Activated T-helper 2 cell treated with anti-CD3 and anti-CD28 coated beads, Interferon-gamma antibody, Interleukin-2, Interleukin-4, amounts not matched to agents 10 μg/mL and 5 μg/mL and 100 μg/mL, durations not matched to agents 14 hours and 24 hours and 36 hours (primary cell): ENCODE measurements at regions not wholly inside any gene's neighbourhood (a gene's known extent, or its start where the extent isn't known, plus 50 kb on each side); places are given as distances from the start of the nearest gene placed in this dataset.
"Not testable (repeated sequence)": the region's sequence is repeated elsewhere in the genome, so short reads cannot be mapped to it uniquely, and the experiment has no call there.

Experiments used
- DNase-seq: peaks from one replicate; pipeline ENCODE4 v3.0.0; 2021; ENCODE audit warnings: low spot score
- H3K27ac Mint-ChIP-seq: one replicate; pipeline ENCODE4 v1.8.0; 2021; ENCODE audit warnings: mixed read lengths
- H3K27me3 Mint-ChIP-seq: one replicate; pipeline ENCODE4 v1.8.0; 2021; ENCODE audit warnings: low read depth, mixed read lengths
- H3K36me3 Mint-ChIP-seq: one replicate; pipeline ENCODE4 v1.8.0; 2021; ENCODE audit warnings: low read depth, mixed read lengths
- H3K4me1 Mint-ChIP-seq: one replicate; pipeline ENCODE4 v1.8.0; 2021; ENCODE audit warnings: low read depth, mixed read lengths
- H3K4me3 Mint-ChIP-seq: one replicate; pipeline ENCODE4 v1.8.0; 2021; ENCODE audit warnings: low read depth, mild to moderate bottlenecking, moderate library complexity, mixed read lengths
- H3K9me3 Mint-ChIP-seq: one replicate; pipeline ENCODE4 v1.8.0; 2021; ENCODE audit warnings: mixed read lengths
- intact Hi-C: fragments of 100-400 bp; cut with micrococcal nuclease; formaldehyde crosslinking; loops from one replicate; pipeline ENCODE4 v1.15.1; 2023

DNA sequence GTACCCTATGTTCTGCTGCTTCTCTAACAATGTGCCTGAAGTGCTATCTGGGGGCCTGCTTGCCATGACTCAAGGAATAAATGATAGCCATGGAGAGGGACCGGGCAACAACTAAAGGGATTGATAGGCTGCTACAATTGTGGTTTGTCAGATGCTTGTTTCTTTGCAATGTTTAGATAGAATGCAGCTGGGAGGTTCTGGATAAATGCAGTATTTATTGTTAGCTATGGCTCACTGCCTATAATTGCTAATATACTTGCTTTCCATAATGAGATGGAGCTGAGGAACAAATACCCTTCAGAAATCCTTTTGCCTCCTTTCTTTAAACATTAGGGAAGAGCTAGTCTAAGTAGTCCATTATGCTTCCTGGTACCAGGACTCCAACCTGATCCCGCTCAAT lies 575.2 kb upstream of the SYNCRIP start:
- Mint-ChIP-seq H3K36me3 (no peaks in the 10 kb centered on the region), H3K27me3 (no peaks in the 10 kb centered on the region), H3K4me1 (no peaks in the 10 kb centered on the region), H3K27ac (no peak overlapping the region), H3K4me3 (no peak overlapping the region), H3K9me3 (peaks cover 9% of the 10 kb centered on the region)
- DNase-seq, result no peak
- intact Hi-C loops, result no loop called here

DNA sequence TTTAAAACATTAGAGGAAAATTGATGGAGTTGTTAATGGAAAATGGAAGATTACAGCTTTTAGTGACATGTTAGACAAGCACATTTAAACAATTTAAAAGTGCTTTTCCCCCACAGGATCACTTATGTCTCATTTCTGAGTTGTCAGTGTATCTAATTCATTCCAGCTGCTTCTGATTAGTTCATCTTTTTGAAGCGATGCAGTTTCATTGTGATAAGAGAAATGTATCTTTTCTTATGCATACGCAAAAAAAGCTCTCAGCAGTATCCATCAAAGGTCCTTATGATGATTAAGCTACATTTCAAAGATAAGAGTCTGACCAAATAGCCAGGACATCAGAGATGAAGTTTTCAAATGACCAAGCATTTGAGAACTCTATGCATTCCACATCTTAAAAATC lies 572.6 kb upstream of the SYNCRIP start:
- H3K27ac Mint-ChIP-seq, result no peak overlapping the region
- H3K36me3 Mint-ChIP-seq, result no peaks in the 10 kb centered on the region
- H3K9me3 Mint-ChIP-seq, result no peaks in the 10 kb centered on the region
- no peaks in the 10 kb centered on the region for H3K4me1 Mint-ChIP-seq
- no peak for DNase-seq
- intact Hi-C loops, result no loop called here
- no peak overlapping the region for H3K4me3 Mint-ChIP-seq
- no peaks in the 10 kb centered on the region for H3K27me3 Mint-ChIP-seq

DNA sequence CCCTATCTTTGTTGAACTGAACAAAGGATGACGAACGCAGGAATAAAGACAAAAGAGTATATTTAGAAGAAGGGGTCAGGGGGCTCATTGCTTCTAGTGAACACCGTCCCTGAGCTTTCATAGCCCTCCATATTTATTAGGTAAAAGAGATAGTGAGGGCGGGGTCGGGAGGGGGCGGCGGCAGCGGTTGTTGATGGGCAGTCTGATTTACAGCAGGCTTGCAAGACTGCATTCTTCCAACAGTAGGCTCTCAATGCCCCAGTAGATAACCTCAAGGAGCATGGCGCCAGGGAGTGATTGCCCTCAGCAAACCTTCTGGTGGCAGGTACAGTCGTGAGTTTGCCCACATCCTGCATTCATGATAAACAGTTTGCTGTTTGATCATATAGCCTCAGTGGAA lies 563.3 kb upstream of the SYNCRIP start:
- H3K27me3 Mint-ChIP-seq, result no peaks in the 10 kb centered on the region
- H3K4me1 Mint-ChIP-seq, result no peaks in the 10 kb centered on the region
- H3K4me3 Mint-ChIP-seq, result no peak overlapping the region
- no peaks in the 10 kb centered on the region for H3K36me3 Mint-ChIP-seq
- intact Hi-C loops, result no loop called here
- peaks cover 18% of the 10 kb centered on the region for H3K9me3 Mint-ChIP-seq
- no peak for DNase-seq
- H3K27ac Mint-ChIP-seq, result no peak overlapping the region

DNA sequence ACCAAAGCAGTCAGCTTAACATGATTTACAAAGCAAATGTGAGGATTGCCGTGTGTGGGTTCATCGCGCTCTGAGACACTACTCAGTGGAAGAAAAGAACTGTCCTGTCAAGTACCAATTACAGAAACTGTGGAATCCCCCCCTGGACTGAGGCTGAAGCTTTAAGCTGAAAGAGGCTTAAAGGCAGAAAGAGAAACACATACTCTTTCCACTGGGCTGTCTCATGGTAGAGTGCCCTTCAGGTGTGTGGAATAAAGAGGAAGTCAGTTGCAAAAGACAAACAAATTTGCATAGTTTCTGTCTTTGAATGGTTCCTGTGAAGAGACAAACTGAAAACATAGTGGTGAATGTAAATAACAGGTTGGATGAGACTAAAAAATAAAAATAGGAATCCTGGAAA lies 560.4 kb upstream of the SYNCRIP start:
- Mint-ChIP-seq H3K36me3 (no peaks in the 10 kb centered on the region), H3K27me3 (no peaks in the 10 kb centered on the region), H3K4me3 (no peak overlapping the region), H3K27ac (no peak overlapping the region), H3K9me3 (peaks cover 22% of the 10 kb centered on the region), H3K4me1 (no peaks in the 10 kb centered on the region)
- intact Hi-C loops, result no loop called here
- no peak for DNase-seq

DNA sequence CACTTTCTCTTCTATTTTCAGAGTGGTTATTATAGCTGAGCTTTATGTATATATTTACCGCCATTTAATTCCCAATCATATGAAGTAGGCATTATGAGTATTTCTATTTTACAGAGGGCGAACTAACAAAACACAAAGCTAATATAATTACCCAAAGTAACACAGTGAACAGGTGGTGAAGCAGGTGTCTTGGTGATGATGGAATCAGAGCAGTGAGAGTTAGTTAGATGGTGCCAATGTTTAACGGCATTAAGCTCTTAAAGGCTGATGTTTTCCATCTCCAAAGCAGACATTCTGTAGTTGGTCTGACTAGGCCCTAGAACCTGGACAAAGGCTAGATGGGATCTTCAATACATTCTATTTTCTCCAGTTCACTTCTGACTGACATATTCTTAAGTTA lies 551.1 kb upstream of the SYNCRIP start:
- Mint-ChIP-seq H3K9me3 (no peaks in the 10 kb centered on the region), H3K27ac (no peak overlapping the region), H3K27me3 (no peaks in the 10 kb centered on the region), H3K4me1 (no peaks in the 10 kb centered on the region), H3K4me3 (no peak overlapping the region), H3K36me3 (no peaks in the 10 kb centered on the region)
- intact Hi-C loops, result no loop called here
- no peak for DNase-seq

DNA sequence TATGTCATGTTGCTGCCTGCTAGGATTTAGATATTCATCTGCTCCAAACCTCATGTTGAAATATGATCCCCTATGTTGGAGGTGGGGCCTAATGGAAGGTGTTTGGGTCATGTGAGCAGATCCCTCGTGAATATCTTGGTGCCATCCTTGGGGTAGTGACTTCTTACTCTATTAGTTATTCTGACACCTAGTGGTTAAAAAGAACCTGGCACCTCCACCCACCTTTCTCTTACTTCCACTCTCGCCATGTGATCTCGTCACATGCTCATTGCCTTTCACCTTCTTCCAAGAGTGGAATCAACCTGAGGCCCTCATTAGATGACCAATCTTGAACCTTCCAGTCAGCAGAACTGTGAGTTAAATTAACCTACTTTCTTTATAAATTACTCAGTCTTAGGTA lies 549.4 kb upstream of the SYNCRIP start:
- H3K27ac Mint-ChIP-seq, result no peak overlapping the region
- no peak for DNase-seq
- H3K4me3 Mint-ChIP-seq, result no peak overlapping the region
- intact Hi-C loops, result no loop called here
- no peaks in the 10 kb centered on the region for H3K27me3 Mint-ChIP-seq
- H3K36me3 Mint-ChIP-seq, result no peaks in the 10 kb centered on the region
- H3K4me1 Mint-ChIP-seq, result no peaks in the 10 kb centered on the region
- no peaks in the 10 kb centered on the region for H3K9me3 Mint-ChIP-seq

DNA sequence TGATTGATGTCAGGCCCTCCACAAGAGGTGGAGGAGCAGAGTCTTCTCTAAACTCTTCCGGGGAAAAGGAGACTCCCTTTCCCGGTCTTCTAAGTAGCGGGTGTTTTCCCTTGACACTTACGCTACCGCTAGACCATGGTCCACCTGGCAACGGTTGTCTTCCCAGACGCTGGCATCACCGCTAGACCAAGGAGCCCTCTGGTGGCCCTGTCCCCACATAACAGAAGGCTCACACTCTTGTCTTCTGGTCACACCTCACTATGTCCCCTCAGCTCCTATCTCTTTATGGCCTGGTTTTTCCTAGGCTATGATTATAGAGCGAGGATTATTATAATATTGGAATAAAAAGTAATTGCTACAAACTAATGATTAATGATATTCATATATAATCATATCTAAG lies 532.5 kb upstream of the SYNCRIP start:
- not testable (repeated sequence) for H3K4me3 Mint-ChIP-seq

DNA sequence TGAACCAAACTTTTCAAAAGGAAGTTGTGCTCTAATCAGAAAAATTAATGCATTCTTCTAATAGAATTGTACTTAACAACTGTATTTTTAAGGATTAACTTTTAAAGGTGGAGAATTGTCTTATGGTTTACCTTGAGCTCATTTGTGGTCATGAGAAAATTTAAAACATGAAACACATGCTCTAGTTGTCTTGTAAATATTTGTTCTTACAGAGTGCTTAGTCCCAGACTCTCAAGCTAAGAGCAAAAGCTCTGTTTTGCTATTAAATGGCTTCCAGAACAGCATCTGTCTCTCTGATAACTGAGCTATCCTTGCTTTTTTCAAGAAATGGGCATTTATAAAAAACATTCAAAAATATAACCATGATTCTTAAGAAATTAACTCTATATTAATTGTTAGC lies 512.2 kb upstream of the SYNCRIP start:
- no peaks in the 10 kb centered on the region for H3K4me1 Mint-ChIP-seq
- no peaks in the 10 kb centered on the region for H3K9me3 Mint-ChIP-seq
- no peaks in the 10 kb centered on the region for H3K36me3 Mint-ChIP-seq

More for the DNA sequence above, 532.5 kb upstream of the SYNCRIP start:
- H3K27ac Mint-ChIP-seq, DNase-seq, H3K4me1 Mint-ChIP-seq, H3K36me3 Mint-ChIP-seq, H3K27me3 Mint-ChIP-seq, H3K9me3 Mint-ChIP-seq, intact Hi-C loops: not testable (repeated sequence)

DNA sequence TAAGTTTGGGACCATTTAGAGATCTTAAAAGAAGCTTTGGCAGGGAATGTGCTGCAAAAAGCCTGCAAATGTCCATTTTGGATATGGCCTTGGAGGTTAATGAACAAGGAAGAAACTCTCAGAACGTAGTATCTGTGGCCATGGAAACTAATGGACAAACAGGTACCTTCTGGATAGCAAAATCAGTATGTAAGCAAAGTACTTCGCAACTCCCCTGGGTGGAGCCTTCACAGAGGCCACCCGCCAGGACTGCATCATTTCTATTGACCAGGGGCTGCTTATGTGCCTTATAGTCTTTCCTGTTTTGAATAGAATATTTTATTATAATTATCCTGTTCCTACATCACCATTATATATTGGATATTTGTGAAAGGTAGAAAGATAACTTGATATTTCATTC lies 510.8 kb upstream of the SYNCRIP start:
- H3K9me3 Mint-ChIP-seq, result no peaks in the 10 kb centered on the region
- no peak for DNase-seq
- H3K36me3 Mint-ChIP-seq, result no peaks in the 10 kb centered on the region
- intact Hi-C loops, result no loop called here
- no peaks in the 10 kb centered on the region for H3K4me1 Mint-ChIP-seq
- no peak overlapping the region for H3K4me3 Mint-ChIP-seq
- no peak overlapping the region for H3K27ac Mint-ChIP-seq
- H3K27me3 Mint-ChIP-seq, result no peaks in the 10 kb centered on the region

More for the DNA sequence above, 512.2 kb upstream of the SYNCRIP start:
- H3K27ac Mint-ChIP-seq, result no peak overlapping the region
- intact Hi-C loops, result no loop called here
- no peak for DNase-seq
- no peak overlapping the region for H3K4me3 Mint-ChIP-seq
- no peaks in the 10 kb centered on the region for H3K27me3 Mint-ChIP-seq

DNA sequence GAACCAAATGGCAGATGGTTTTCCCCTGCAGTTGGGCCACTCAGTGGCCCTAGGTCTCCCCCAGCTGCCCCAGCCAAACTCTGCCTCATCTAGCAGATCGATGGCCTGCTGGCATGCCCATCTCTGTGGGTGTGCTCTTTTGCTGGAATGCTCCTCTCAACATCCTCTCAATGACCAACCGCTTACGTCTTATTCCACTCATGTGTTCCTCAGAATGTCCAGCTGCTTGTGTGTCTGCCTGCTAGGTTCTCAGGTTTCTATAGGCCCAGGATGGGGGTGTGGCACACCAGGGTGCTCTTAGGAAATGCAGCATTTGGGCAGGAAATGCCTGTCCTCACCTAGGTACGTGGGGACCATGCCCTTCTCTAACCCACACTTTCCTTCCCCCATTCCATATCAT lies 509.9 kb upstream of the SYNCRIP start:
- no peaks in the 10 kb centered on the region for H3K27me3 Mint-ChIP-seq
- H3K4me3 Mint-ChIP-seq, result no peak overlapping the region
- no peaks in the 10 kb centered on the region for H3K36me3 Mint-ChIP-seq
- no peaks in the 10 kb centered on the region for H3K4me1 Mint-ChIP-seq
- no peak overlapping the region for H3K27ac Mint-ChIP-seq
- intact Hi-C loops, result no loop called here
- DNase-seq, result no peak
- H3K9me3 Mint-ChIP-seq, result no peaks in the 10 kb centered on the region

DNA sequence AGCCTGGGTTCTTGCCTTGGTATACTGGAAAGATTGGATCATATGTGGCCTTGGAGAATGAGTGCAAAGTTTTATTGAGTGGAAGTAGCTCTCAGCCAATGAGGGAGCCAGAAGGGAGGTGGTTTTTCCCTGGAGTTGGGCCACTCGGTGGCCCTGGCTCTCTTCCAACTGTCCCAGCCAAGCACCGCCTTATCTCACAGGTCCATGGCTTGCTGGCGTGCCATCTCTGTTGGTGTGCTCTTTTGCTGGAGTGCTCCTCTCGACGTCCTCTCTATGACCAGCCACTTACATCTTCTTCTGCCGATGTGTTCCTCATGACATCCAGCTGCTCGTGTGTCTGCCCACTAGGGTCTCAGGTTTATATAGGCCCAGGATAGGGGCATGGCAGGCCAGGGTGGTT lies 505.9 kb upstream of the SYNCRIP start:
- Mint-ChIP-seq H3K9me3 (no peaks in the 10 kb centered on the region), H3K27me3 (no peaks in the 10 kb centered on the region), H3K4me3 (no peak overlapping the region), H3K36me3 (no peaks in the 10 kb centered on the region), H3K4me1 (no peaks in the 10 kb centered on the region), H3K27ac (no peak overlapping the region)
- DNase-seq, result no peak
- intact Hi-C loops, result no loop called here

DNA sequence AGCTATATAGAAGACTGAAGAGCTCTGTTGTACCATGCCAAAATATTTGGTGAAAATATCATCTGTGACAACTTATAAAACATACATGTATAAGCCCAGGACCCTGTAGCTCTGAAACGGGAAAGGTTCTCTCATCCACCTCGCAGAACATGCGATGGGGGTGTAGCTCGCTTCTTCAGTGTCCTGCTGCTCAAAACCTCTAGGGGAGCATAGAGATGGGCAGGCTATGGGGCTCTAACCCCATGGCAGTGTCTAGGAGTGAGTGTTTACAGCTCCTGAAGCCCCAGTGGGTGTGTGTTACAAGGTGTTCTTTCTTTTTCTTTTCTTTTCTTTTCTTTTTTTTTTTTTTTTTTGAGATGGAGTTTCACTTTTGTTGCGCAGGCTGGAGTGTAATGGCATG lies 505.2 kb upstream of the SYNCRIP start:
- no peaks in the 10 kb centered on the region for H3K27me3 Mint-ChIP-seq
- no peak overlapping the region for H3K4me3 Mint-ChIP-seq
- no peaks in the 10 kb centered on the region for H3K9me3 Mint-ChIP-seq
- intact Hi-C loops, result no loop called here
- H3K27ac Mint-ChIP-seq, result no peak overlapping the region
- no peaks in the 10 kb centered on the region for H3K4me1 Mint-ChIP-seq
- H3K36me3 Mint-ChIP-seq, result no peaks in the 10 kb centered on the region
- DNase-seq, result no peak

DNA sequence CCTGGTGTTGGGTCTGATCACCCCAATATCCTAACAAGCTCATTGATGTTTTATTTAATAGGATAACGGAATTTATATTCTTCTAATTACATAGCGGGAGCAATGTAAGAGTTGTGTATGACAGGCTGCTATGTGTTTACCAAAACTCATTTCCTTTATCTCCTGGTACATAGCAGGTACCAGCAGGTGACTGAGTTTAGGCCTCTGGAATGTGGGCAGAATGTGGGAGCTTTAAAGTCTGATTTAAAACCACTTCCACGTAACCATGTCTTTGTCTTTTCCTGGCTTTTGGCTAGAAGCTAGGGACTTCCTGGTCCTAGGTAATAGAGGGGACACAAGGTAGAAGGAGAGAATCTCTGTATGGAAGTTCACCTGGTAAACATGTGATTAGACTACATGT lies 504.6 kb upstream of the SYNCRIP start:
- Mint-ChIP-seq H3K9me3 (no peaks in the 10 kb centered on the region), H3K27ac (no peak overlapping the region), H3K36me3 (no peaks in the 10 kb centered on the region), H3K27me3 (no peaks in the 10 kb centered on the region), H3K4me3 (no peak overlapping the region), H3K4me1 (no peaks in the 10 kb centered on the region)
- DNase-seq, result no peak
- intact Hi-C loops, result no loop called here

DNA sequence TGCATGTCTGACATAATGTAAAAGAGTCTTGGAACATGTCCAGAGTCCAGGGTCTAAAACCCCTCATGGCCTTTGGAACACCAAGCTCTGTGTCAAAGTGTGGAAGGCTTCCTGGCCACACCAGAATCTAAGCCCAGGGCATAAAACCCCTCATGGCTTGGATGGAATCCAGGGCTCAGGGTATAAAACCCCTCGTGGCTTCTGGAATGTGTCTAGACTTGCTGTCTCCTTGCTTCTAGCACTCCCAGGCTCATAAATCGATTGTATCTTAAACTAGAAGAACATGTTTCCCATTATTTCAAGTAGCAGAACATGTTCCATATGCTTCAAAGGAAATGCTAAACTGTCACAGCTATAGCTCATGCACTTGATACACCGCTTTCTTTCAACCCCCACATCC lies 504.1 kb upstream of the SYNCRIP start:
- not testable (repeated sequence) for H3K36me3 Mint-ChIP-seq

More for the DNA sequence above, 504.1 kb upstream of the SYNCRIP start:
- DNase-seq, H3K27me3 Mint-ChIP-seq, H3K4me1 Mint-ChIP-seq, H3K9me3 Mint-ChIP-seq, H3K4me3 Mint-ChIP-seq, intact Hi-C loops, H3K27ac Mint-ChIP-seq: not testable (repeated sequence)
